B cell (primary cell): ENCODE measurements at regions not wholly inside any gene's neighbourhood (a gene's known extent, or its start where the extent isn't known, plus 50 kb on each side); places are given as distances from the start of the nearest gene placed in this dataset.

Experiments
- CTCF ChIP-seq: fragments of 200-600 bp; IDR thresholded peaks from one replicate; pipeline ENCODE4 v1.8.0; 2022; ENCODE audit warnings: antibody characterized with exemption, mild to moderate bottlenecking
- EZH2 ChIP-seq: IDR thresholded peaks from 2 replicates; pipeline ENCODE4 v1.6.1; 2012; ENCODE audit warnings: borderline replicate concordance, low read depth, mild to moderate bottlenecking, moderate library complexity, low read length; ENCODE audit not compliant: insufficient read depth, poor library complexity, severe bottlenecking

- TF ChIP-seq CTCF (no peak), EZH2 (no peak)
Measured at GRCh38 chr1:90821788-90822359, 104.8 kb upstream of the BARHL2 start.
